Activated CD8-positive, alpha-beta memory T cell treated with anti-CD3 and anti-CD28 coated beads, Interleukin-2, amount 50 U/mL, for 1 hour (primary cell): ENCODE measurements at regions not wholly inside any gene's neighbourhood (a gene's known extent, or its start where the extent isn't known, plus 50 kb on each side); places are given as distances from the start of the nearest gene placed in this dataset.
"Not testable (repeated sequence)": the region's sequence is repeated elsewhere in the genome, so short reads cannot be mapped to it uniquely, and the experiment has no call there.

ENCODE experiments used
- DNase-seq: peaks from one replicate; pipeline ENCODE4 v3.0.0-alpha.2; 2020; ENCODE audit errors: extremely low read depth

DNA sequence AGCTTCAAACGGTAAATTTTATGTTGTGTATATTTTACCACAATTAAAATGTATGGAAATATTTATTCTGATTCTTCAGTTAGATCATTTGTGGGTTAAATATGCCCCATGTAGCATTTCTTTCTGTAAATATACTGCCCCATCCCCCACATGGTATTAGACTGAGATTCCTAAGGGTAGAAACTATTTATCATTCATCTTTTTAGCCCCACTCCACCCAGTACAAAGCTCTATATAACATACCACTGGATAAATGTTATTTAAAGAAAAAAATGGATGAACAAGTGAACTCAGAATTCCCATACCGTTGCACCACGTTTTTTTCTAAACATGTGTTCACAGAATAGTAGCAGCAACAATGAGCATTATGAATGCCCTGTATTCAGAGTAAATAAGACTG is 234.0 kb upstream of the IRF2BP2 start:
- no peak for DNase-seq

DNA sequence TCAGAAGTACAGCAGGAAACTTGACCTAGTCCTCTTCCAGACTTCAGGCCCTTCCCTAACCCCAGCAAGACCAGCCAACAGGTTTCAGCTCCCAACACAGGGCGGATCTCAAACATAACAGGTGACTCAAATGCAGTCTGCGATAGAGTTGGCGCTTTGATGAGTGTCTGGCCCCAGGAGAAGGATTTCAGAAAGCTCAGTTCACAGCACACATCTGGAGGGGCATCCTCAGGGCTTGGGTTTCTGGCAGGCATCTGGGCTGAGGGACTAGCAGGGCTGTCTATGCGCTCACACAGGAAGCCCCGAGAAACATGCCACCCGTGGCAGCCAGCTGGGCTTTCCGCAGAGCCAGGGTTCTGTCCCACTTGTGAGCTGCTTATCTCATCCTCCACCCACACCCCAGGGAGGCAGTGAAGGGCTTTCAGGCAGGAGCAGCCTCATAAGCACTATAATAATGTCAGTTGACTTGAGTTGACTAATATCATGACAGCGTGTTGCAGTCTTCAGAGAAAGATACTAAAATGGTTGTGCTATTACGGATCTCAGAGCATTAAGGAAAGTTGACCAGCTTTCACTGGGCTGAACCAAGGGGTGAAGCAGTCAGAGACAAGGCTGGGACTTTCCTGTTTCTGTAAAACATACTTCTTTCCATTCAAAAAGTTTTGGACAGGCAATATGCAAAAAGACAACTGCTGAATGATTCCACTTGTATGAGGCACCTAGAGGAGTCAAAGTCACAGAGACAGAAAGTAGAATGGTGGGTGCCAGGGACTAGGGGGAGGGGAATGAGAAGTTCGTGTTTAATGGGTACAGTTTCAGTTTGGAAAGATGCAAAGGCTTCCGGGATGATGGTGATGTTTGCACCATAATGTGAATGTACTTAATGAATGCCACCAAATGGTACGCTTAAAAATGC is 233.0 kb upstream of the IRF2BP2 start:
- DNase-seq: peak; percentile 22

DNA sequence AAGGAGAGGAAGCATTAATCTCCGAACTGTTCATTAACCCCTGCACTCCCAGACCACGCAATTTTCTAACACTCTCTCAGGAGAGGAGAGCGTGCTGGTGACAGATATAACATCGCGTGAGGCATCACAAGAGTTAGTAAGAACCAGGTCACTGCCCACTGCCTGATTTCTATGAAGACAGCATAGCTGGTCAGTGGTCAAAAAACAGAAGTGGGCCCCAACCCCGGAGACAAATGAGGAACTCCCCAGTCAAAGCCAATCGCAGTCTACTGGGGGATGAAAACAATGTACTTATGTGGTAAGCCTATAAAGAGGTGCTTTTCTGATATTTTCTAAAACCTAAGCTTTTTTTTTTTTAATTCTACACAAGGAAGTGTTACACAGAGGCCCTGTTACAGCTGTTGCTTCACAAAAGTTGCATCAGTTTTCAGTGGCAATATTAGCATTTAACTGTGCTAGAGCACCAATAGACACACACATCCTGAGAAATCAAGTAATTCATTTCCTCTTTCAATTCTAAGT is 231.8 kb upstream of the IRF2BP2 start:
- DNase-seq: no peak

DNA sequence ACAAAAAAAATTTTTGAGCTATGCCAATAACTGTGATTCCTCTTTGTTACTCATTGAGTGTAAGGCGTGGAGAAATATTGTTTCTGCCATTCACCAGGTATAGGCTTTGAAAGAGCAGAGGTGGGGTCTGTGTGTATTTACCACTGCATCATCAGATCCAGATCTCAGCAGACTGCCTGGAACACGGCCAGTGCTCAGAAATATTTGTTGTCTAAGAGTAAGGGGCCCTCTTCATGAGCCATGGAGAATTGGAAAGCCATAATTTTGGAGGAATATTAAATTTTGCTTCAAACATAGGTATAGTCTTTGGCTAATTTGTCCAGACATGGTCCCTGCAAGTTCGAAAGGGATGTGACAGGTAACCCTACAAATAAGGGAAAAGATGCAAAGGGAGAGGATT is 231.3 kb upstream of the IRF2BP2 start:
- no peak for DNase-seq

DNA sequence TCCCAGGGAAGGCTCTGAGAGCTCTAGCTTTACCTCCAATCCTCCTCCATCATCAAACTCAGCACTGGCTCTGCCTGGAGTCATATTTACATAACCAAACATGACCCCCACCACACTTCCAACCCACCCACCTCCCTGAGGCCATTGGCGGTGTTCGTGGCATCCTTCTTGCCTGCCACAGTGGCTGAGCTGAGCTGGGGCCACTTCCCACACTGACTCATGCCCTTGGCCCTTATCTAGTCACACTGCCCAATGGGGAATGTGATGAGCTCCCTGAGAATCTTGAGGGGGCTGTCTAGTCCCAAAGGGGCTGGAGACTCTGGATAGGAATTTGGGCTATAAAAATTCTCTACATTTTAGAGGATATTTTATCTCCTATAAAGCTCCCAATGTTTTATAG is 230.9 kb upstream of the IRF2BP2 start:
- DNase-seq: no peak

DNA sequence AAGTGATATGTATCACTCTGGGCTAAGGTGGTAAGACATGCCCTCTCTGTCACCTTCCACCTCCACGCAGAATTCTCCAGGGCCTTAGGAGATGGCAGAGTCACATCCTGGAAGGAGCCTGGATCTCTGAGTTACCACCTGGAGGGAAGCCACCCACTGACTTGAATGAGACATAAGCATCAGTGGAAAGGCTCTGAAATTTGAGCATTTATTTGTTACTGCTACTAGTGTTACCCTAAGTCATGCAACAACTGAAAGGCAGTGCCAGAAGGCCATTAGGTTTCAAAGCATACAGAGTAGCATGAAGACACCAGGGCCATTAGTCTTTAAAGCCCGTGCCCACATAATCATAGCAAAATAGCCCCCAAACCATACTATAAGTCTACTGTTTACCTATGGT is 230.3 kb upstream of the IRF2BP2 start:
- no peak for DNase-seq

DNA sequence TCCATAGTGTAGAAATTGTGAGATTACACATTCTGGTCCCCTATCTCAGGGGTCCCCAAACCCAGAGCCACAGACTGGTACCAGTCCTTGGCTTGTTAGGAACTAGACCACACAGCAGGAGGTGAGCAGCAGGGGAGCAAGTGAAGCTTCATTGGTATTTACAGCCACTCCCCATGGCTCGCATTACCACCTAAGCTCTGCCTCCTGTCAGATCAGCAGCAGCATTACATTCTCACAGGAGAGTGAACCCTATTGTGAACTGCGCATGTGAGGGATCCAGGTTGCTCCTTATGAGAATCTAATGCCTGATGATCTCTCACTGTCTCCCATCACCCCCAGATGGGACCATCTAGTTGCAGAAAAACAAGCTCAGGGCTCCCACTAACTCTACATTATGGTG is 229.7 kb upstream of the IRF2BP2 start:
- no peak for DNase-seq

DNA sequence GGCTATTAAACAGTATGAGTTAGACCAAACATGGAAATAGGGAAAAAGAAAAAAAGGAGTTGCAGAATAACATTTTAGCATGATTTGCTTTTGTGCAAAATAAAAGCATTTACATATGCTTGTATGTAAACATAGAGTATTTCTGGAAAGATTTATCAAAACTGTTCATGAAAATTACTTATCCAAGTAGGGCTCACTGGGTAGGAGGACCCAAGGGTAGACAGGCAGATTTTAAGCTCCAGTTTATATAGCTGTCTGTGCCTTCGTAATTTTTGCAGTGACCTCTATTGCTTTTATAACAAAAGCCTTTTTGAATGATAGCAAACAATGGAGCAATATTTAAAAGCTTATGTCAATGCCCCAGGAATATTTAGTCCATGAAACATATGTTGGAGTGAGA is 228.8 kb upstream of the IRF2BP2 start:
- no peak for DNase-seq

DNA sequence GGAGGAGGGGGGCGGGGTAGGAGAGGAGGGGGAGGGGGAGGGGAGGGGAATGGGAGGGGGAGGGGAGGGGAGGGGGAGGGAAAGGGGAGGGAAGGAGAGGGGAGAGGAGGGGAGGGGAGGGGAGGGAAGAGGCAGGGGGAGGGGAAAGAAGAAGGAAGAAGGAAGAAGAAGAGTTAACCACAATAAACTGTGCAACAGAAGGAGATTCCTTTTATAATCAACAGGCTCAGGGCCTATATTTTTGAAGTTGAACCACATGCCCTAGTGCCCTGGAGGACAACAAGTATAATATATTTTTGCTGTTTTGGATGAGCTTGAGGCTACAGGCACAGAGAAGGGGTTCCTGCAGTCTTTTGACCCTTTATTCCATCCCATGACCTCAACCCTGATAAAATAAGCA is 228.2 kb upstream of the IRF2BP2 start:
- no peak for DNase-seq

DNA sequence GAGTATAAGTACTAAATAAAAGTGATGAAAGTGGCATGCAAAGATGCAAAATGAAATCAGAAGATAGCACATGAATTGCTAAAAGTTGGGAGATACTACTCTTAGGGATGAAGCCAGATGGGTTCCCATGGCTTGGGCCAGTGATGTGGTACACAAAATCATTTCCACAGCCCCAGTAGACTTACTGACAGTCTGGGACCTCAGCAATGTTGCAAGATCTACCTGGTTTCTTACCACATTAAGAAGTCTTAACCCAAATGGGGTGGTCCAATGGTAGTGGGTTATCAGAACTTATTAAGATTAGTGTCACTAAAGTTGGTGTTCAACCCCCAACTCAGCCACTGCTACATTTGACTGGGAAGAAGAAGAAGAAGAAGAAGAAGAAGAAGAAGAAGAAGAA is 227.7 kb upstream of the IRF2BP2 start:
- DNase-seq: no peak

DNA sequence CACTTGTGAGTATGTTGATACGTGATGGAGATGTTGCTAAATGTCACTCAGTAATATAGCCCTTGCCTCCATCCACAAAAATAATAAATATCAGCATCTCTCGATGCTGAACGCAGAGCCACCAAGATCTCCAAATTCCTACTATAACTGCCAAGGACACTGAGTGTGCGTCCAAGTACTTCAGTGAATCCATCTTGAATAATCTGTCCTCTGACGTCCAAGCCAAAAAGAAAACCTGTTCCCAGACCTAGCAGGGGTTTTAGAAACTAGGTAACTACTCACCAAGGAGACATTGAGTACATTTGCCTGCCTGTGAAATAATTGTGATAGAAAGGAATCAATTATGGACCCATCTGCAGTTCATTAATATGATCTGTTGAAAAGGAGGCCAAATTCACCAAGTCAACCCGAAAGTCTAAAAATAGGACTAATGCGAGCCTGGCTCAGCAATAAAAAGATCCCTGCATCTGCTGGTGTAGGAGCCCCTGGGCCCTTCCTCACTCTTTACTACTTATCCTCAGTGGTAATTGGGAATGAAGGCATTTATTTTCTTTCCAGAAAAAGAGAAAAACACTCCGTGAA is 226.9 kb upstream of the IRF2BP2 start:
- no peak for DNase-seq

DNA sequence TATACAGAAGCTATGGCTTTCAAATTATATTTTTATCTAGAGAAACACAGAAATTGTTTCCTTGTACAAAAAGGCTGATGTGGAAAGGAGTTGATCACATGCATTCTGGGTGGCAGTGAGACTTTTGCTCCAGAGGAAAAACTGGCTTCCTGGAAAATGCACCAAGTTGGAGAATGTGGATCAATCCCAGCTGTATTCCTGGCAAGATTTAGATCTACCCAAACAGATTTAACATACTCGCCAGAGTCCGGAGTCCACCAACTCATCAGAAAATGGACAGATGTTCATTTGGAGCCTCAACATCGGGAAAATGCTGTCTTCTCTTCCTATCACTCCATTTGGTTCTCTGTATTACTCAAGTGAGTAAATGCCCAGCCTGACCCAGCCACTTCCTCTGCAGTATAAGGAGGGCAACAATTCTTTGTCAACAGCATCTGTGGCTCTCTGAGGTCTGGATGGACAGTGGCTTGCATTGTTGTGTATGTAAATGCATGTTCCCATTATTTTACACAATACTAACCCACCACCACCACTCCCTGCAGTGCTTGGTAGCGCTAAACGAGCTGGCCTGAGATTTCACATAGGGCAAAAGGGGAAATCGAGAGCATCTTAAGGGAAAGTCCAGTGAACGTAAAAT is 226.2 kb upstream of the IRF2BP2 start:
- no peak for DNase-seq

DNA sequence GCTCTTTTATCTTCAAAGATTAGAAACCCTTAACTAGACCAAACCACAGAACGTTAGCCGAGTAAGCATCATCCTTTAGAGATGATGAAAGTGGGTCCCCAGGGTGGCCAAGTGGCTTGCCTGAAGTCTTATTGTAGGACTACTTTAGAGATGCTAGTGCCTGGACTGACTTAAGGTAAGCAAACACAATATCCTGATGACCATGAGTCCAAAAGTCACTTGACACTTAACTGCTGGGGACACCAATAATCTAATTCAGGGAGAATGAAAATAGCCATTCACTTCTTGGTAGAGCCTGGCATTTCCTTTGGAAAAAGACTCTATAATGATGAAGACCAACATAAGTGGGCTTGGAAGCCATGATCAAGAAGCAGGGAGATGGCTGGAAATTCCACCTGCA is 225.3 kb upstream of the IRF2BP2 start:
- DNase-seq: no peak

DNA sequence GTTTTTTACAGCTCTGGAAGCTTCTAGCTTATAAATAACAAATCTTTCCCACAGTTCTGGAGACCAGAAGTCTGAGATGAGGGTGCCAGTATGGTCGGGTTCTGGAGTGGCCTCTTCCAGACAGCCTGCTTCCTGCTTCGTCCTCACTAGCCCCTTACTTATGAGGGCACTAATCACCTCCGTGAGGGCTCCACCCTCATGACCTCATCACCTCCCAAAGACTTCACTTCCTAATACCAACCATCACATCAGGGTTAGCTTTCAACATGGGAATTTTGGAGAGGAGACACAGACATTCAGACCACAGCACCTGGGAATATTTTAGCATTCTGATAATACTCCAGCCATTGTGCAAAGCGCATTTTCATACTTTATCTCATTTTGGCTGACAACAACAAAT is 223.7 kb upstream of the IRF2BP2 start:
- no peak for DNase-seq

DNA sequence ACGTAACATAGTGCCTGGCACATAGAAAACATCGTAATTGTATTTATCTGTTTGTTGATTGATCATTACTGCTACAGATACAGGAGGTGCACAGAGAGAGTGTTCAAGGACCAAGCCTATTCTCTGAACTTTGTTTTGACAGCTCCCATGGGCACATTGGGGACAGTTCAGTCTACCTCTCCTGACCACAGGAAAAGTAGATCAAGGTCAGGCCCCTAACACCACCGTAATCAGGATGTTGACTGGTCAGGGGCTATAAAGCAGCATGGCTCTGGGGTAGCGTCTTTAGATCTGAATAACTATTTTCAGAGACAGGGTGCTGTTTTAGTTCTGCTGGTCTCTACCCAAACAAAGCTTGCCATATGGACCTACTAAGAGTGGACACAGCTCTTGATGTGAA is 223.1 kb upstream of the IRF2BP2 start:
- no peak for DNase-seq

DNA sequence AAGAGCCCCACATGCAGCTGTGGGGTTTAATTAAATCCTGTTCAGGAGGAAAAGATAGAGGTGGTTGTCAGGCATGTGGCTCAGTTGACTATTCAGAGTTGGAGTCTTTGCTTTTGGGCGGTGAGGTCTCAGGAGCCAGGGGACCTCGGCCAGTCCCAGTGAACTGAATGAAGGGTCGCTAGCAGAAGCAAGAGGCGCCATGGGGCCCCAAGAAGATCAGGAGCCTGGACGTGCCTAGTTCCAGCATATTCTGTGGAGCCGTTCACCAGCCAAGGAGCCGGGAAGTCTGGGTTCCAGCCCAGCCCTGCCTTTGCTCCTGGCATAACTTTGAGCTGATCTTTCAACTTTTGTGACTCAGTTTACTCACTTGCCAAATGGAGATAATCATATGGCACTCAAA is 217.7 kb upstream of the IRF2BP2 start:
- no peak for DNase-seq

DNA sequence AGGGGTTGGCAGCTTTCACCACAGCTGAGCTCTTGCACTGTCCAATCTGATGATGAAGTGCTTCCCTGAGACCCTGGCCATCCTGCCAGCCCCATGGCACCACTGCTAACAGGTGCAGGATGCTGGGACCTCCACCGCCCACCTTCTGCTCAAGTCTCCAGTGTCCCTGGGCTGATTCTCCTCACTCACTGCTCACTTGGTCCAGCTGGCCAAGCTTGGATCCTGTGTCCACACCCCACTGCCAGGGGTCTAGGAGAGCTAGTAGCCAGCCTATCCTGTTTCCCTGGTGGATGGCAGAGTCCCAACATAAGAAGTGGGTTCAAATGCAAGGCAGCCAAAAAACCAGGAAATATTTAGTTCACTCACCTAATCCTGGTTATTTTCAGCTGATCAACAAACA is 217.2 kb upstream of the IRF2BP2 start:
- DNase-seq: no peak

DNA sequence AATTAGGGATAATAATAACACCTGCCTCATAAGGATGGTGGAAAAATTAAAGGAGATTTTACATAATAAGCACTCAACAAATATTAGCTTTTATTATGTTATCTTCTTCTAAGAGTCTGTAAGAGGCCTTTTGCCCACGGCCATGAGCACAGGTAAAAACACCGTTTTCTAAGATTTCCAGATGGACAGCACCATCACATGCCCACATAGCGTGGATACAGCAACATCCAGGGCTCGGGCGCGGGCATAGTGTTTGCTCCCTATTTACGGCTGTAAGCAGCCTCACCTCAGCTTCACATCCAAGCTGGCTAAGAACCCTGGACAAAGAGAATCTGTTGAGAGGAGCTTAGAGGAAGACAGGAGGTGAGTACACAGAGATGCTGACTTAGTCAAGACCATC is 216.4 kb upstream of the IRF2BP2 start:
- no peak for DNase-seq

DNA sequence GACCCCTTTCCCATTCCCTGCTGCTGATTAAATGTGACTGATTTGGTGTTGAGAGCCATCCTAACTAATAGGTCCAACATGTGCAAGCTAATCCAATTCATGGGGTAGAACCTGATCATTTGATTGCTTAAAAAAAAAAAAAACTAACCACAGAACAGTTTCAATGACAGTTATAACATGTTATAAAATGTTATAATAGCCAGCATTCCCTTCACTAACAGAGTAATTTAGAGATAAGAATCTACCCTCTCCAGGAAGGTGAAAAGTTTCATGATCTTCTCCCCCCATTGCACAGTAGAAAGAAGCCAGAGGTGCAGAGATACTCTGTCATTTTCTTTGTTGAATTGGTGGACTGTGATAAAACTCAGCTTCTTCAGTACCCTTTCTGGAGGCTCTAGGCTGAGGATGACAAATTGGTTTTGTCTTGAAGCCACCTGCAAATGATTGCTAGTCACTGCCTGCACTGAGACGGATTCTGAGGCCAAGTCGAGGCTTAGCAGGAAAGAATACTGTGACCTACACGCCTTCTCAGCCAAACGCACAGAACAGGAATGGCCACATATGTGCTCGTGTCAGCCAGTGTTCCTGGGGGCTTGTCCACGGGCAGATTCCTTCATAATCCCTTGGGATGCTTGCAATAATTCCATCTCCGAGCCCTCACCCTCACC is 215.7 kb upstream of the IRF2BP2 start:
- no peak for DNase-seq

DNA sequence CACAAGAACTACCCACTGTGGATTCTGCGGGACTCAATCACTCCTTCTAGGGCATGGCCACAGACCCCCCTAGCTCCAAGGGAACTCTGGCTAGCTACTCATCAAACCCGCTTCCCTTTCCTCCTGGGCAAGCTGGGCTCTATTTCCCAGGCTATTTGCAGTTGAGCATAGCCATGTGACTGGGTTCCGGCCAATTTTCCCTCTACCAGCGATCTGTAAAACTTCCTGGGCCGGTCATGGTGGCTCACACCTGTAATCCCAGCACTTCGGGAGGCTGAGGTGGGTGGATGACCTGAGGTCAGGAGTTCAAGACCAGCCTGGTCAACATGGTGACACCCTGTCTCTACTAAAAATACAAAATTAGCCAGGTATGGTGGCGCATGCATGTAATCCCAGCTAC is 214.9 kb upstream of the IRF2BP2 start:
- not testable (repeated sequence) for DNase-seq

DNA sequence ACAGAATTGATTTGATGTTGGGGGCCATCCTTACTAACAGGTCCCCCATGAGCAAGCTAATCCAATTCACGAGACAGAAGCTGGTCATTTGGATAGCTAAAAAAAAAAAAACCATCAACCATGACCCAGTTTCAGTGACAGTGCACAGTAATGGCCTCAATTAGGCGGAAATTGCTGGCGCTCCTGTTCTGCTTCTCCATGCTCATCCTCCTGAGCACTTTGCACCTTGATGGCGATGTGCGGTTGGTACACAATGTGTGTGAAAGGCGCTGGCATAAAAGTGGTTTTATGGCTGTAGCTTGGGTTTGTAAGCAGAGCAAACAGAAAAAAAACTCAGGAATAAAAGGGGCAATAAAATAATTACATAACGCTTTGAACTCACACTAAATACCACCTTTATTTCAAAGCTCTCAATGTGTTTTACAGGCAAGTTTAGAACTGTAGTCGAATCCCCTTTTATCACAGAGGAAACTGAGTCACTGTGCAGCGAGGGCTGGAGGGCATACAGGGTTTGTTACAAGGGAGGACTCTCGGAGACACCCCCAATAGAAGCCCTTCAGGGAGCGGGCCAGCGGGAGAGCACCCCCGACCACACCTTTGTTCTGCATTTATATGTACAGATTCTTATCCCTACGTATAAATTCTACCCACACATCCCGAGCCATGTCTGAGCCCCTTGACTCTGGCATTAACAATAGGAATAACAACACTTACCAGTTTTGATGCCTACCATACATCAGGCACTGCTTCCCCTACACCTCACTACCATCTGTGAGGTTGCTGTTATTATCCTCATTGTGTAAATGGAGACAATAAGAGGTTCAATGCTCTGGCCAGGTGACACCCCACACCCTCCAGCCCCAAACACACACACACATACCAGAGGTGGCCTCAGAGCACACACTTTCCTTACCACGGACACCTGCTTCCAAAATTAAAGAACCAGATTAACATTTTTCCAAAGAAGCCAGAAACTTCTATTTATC is 213.5 kb upstream of the IRF2BP2 start:
- DNase-seq: no peak
